ENCODE measurements at regions not wholly inside any gene's neighbourhood (a gene's known extent, or its start where the extent isn't known, plus 50 kb on each side); places are given as distances from the start of the nearest gene placed in this dataset.

DNA sequence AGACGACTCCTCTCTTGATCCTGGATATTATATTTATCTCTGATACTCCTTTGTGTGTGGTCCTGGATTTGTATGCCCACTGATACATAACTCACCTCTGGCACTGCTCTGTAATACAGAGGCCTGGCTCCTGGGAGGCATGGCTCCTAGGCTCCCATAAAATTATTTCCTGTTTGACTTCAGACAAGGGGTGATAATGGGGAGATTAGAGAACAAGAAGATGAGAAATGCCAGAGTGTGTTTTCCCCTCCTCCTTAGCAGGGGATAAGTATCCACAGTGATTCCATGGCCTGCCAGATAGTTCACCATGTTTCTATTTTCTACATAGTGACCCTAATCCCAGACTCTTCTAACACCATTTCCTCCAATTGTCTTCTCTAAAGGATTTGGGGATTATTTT lies 165.7 kb upstream of the PLSCR5 start:
- TF ChIP-seq CTCF (IDR thresholded peaks at IDR 0.05; ENCODE audit: borderline replicate concordance, extremely low read depth, low read length, poor library complexity, severe bottlenecking), result no peak
- no peak for TF ChIP-seq EZH2 (IDR thresholded peaks at IDR 0.05; ENCODE audit: borderline replicate concordance, low read depth, low read length, severe bottlenecking)
